Caco-2 (cell line): ENCODE measurements at regions not wholly inside any gene's neighbourhood (a gene's known extent, or its start where the extent isn't known, plus 50 kb on each side); places are given as distances from the start of the nearest gene placed in this dataset.

Experiments used
- BruUV-seq: library from RNA; stranded (reverse); fragments of 400-500 nt; replicated peaks from 2 replicates; lab custom pipeline; 2021; lab: Mats Ljungman, UMichigan
- CTCF ChIA-PET: fragments of 300-600 bp; sonication (Branson Sonifier 250); formaldehyde crosslinking; loops from one replicate; lab custom pipeline; 2022; ENCODE audit warnings: antibody characterized with exemption; lab: Charles Lee
- POLR2A ChIA-PET: fragments of 300-600 bp; sonication (Branson Sonifier 250); formaldehyde crosslinking; loops from one replicate; lab custom pipeline; 2022; ENCODE audit warnings: antibody characterized with exemption; lab: Charles Lee
- DNase-seq, 2 experiments: peaks; one replicate each; pipeline versions ENCODE4 v3.0.0 to v3.0.0-alpha.2; 2020 to 2022
- H3K27me3 ChIP-seq: replicated peaks from 2 replicates; pipeline ENCODE4 v1.6.0; 2011; ENCODE audit warnings: low read length; ENCODE audit not compliant: control insufficient read depth, insufficient read depth
- H3K36me3 ChIP-seq: 2 replicates; pipeline ENCODE4 v1.5.1; 2011; ENCODE audit warnings: low read length; ENCODE audit not compliant: control insufficient read depth, insufficient read depth
- H3K4me1 ChIP-seq: fragments of 250-450 bp; sonication (Bioruptor Pico); 2 replicates; pipeline ENCODE4 v1.5.1; 2020; ENCODE audit warnings: mild to moderate bottlenecking
- H3K4me3 ChIP-seq: 2 replicates; pipeline ENCODE4 v1.5.1; 2011; ENCODE audit warnings: low read depth, mild to moderate bottlenecking, control low read depth, low read length
- H3K9me3 ChIP-seq: fragments of 250-450 bp; sonication (Bioruptor Pico); 2 replicates; pipeline ENCODE4 v1.5.1; 2020; ENCODE audit warnings: mild to moderate bottlenecking, moderate library complexity
- H3K27ac Mint-ChIP-seq: one replicate; pipeline ENCODE4 v1.8.0; 2022; ENCODE audit warnings: mixed read lengths; ENCODE audit not compliant: unreplicated experiment
- H3K27me3 Mint-ChIP-seq: one replicate; pipeline ENCODE4 v1.8.0; 2022; ENCODE audit warnings: mixed read lengths; ENCODE audit not compliant: insufficient read depth, unreplicated experiment
- H3K36me3 Mint-ChIP-seq: one replicate; pipeline ENCODE4 v1.8.0; 2022; ENCODE audit warnings: mild to moderate bottlenecking, mixed read lengths; ENCODE audit not compliant: insufficient read depth, unreplicated experiment
- H3K4me1 Mint-ChIP-seq: one replicate; pipeline ENCODE4 v1.8.0; 2022; ENCODE audit warnings: low read depth, mixed read lengths; ENCODE audit not compliant: unreplicated experiment
- H3K4me3 Mint-ChIP-seq: one replicate; pipeline ENCODE4 v1.8.0; 2022; ENCODE audit warnings: mild to moderate bottlenecking, moderate library complexity, mixed read lengths; ENCODE audit not compliant: unreplicated experiment
- H3K9me3 Mint-ChIP-seq: one replicate; pipeline ENCODE4 v1.8.0; 2022; ENCODE audit warnings: mixed read lengths; ENCODE audit not compliant: unreplicated experiment
- intact Hi-C: fragments of 100-400 bp; cut with micrococcal nuclease; formaldehyde crosslinking; loops from one replicate; pipeline ENCODE4 v1.10.0; 2022; ENCODE audit not compliant: unreplicated experiment
- TF ChIP-seq, protein P1 (sequence below), 2 experiments: fragments of 200-600 bp in 1 of 2; IDR thresholded peaks; 1 replicate in 1 of 2; 2 replicates in 1 of 2; pipeline versions ENCODE4 v1.5.1 to v1.8.0; 2011 to 2022; ENCODE audit warnings: antibody characterized with exemption in 1 of 2, control low read depth in 1 of 2, inconsistent platforms in 1 of 2, low read depth in 1 of 2, low read length in 1 of 2, mild to moderate bottlenecking in 1 of 2, moderate library complexity in 1 of 2; ENCODE audit not compliant: insufficient read depth in 1 of 2, severe bottlenecking in 1 of 2, unreplicated experiment in 1 of 2

DNA sequence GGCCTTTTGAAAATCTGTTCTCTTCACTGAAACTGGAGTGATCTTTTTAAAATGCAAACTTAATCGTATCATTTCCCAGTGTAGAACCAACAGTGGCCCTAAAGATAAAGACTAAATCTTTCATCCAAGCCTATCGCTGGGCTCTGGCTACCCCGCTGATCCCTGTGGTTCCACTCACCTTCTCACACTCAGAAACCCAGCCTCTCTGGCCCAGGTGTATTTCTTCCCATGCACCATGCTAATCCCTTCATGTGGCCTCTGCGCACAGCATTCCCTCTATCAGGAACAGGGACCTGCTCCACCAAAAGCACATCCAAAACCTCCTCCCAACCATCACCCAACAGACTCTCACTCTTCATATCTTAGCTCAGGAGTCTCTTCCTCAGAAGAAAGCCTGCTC is 214.1 kb upstream of the DAPK1 start:
- H3K9me3 ChIP-seq, result no peaks in the 10 kb centered on the region
- no peaks in the 10 kb centered on the region for H3K36me3 ChIP-seq
- no TSS peak for BruUV-seq
- Mint-ChIP-seq H3K27ac (no peak overlapping the region), H3K27me3 (no peaks in the 10 kb centered on the region), H3K4me1 (peaks cover 8% of the 10 kb centered on the region), H3K4me3 (no peak overlapping the region), H3K9me3 (no peaks in the 10 kb centered on the region), H3K36me3 (no peaks in the 10 kb centered on the region)
- intact Hi-C loops, result no loop called here
- H3K4me1 ChIP-seq, result no peaks in the 10 kb centered on the region
- POLR2A ChIA-PET, result no interaction called here
- DNase-seq, result no peak
- CTCF ChIA-PET, result no interaction called here
- H3K4me3 ChIP-seq, result no peak overlapping the region
- TF ChIP-seq, protein P1, sequence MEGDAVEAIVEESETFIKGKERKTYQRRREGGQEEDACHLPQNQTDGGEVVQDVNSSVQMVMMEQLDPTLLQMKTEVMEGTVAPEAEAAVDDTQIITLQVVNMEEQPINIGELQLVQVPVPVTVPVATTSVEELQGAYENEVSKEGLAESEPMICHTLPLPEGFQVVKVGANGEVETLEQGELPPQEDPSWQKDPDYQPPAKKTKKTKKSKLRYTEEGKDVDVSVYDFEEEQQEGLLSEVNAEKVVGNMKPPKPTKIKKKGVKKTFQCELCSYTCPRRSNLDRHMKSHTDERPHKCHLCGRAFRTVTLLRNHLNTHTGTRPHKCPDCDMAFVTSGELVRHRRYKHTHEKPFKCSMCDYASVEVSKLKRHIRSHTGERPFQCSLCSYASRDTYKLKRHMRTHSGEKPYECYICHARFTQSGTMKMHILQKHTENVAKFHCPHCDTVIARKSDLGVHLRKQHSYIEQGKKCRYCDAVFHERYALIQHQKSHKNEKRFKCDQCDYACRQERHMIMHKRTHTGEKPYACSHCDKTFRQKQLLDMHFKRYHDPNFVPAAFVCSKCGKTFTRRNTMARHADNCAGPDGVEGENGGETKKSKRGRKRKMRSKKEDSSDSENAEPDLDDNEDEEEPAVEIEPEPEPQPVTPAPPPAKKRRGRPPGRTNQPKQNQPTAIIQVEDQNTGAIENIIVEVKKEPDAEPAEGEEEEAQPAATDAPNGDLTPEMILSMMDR (IDR thresholded peaks at IDR 0.05; ENCODE audit: insufficient read depth in 1 of 2, low read depth in 1 of 2, low read length in 1 of 2, severe bottlenecking in 1 of 2, unreplicated experiment in 1 of 2), result no peak
- no peaks in the 10 kb centered on the region for H3K27me3 ChIP-seq

DNA sequence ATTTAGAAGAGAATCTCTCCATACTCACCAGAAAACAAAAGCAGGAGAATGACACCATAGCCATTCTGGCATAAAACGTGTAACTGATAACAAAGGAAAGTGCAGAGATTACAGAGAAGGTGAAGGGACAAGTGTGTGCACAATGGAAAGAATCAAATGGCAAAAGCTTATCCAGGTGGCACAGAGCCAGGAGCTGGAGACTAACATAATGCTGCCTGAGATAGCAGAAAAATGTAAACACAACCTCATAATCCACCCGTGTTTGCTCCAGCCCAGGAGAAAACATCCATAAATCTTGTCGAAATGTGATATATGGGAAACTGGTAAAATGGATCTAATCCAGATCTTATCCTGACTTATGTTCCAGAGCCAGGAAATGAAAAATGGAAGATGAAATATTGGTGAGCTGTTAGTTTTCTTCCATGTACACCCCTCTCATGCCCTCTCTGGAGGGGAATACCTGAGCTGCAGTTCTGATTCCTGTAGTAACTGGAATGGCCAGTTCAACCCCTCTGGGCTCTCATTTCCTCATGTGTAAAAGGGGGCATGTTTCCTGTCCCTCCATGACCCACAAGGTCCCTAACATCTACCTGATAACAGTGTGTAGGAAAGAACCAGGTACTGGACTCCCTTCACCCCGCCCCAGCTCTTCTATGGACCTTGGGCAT is 212.3 kb upstream of the DAPK1 start:
- no peaks in the 10 kb centered on the region for H3K36me3 ChIP-seq
- H3K4me3 ChIP-seq, result no peak overlapping the region
- Mint-ChIP-seq H3K27ac (no peak overlapping the region), H3K36me3 (no peaks in the 10 kb centered on the region), H3K9me3 (no peaks in the 10 kb centered on the region), H3K4me3 (no peak overlapping the region), H3K4me1 (peaks cover 8% of the 10 kb centered on the region), H3K27me3 (no peaks in the 10 kb centered on the region)
- no peak for DNase-seq
- intact Hi-C loops, result no loop called here
- BruUV-seq, result no TSS peak
- no peaks in the 10 kb centered on the region for H3K27me3 ChIP-seq
- no peaks in the 10 kb centered on the region for H3K4me1 ChIP-seq
- ChIA-PET CTCF (no interaction called here), POLR2A (no interaction called here)
- H3K9me3 ChIP-seq, result no peaks in the 10 kb centered on the region
- TF ChIP-seq, protein P1 (IDR thresholded peaks at IDR 0.05; ENCODE audit: insufficient read depth in 1 of 2, low read depth in 1 of 2, low read length in 1 of 2, severe bottlenecking in 1 of 2, unreplicated experiment in 1 of 2), result no peak

DNA sequence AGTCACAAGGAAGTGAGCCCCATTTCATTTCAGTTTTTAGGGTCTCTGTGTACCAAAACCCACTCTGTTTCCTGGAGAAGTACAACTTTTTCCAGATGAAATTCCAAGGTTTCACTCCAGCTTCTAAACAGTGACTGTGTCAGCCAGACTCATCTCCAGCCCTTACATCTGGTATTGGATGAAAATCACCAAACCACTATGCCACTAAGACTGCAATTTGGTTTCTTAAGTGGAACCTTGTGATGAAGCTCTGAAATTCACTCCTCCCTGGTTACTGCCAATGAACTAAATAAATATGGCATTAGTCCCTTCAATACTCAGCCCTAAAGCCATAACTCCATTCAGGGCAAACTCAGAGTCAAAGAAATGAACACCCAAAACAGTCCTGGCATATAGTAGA is 211.2 kb upstream of the DAPK1 start:
- ChIA-PET POLR2A (no interaction called here), CTCF (no interaction called here)
- H3K27me3 ChIP-seq, result no peaks in the 10 kb centered on the region
- no peaks in the 10 kb centered on the region for H3K4me1 ChIP-seq
- H3K4me1 Mint-ChIP-seq, result peaks cover 8% of the 10 kb centered on the region
- H3K36me3 Mint-ChIP-seq, result no peaks in the 10 kb centered on the region
- H3K9me3 Mint-ChIP-seq, result no peaks in the 10 kb centered on the region
- no peak for DNase-seq
- H3K9me3 ChIP-seq, result no peaks in the 10 kb centered on the region
- no peak overlapping the region for H3K27ac Mint-ChIP-seq
- TF ChIP-seq, protein P1 (IDR thresholded peaks at IDR 0.05; ENCODE audit: insufficient read depth in 1 of 2, low read depth in 1 of 2, low read length in 1 of 2, severe bottlenecking in 1 of 2, unreplicated experiment in 1 of 2), result no peak
- no peak overlapping the region for H3K4me3 Mint-ChIP-seq
- no TSS peak for BruUV-seq
- no peaks in the 10 kb centered on the region for H3K36me3 ChIP-seq
- intact Hi-C loops, result no loop called here
- H3K4me3 ChIP-seq, result no peak overlapping the region
- peaks cover 1% of the 10 kb centered on the region for H3K27me3 Mint-ChIP-seq
